Skeletal muscle satellite cell (primary cell): ENCODE measurements at regions not wholly inside any gene's neighbourhood (a gene's known extent, or its start where the extent isn't known, plus 50 kb on each side); places are given as distances from the start of the nearest gene placed in this dataset.
A peak's percentile ranks its signal among the peaks of the same experiment; 100 is the strongest.

Experiments
- H3K27me3 ChIP-seq: 2 replicates; pipeline ENCODE4 v1.7.0; 2013; ENCODE audit warnings: low read length; ENCODE audit not compliant: control insufficient read depth, insufficient read depth
- H3K36me3 ChIP-seq: 2 replicates; pipeline ENCODE4 v1.7.0; 2013; ENCODE audit warnings: mild to moderate bottlenecking, control low read depth, low read length; ENCODE audit not compliant: insufficient read depth
- H3K4me1 ChIP-seq: 2 replicates; pipeline ENCODE4 v1.7.0; 2013; ENCODE audit warnings: low read length; ENCODE audit not compliant: control insufficient read depth, insufficient read depth
- H3K4me2 ChIP-seq: 2 replicates; pipeline ENCODE4 v1.7.0; 2013; ENCODE audit warnings: mild to moderate bottlenecking, low read length
- H3K4me3 ChIP-seq: 2 replicates; pipeline ENCODE4 v1.7.0; 2013; ENCODE audit warnings: low read length
- H3K9ac ChIP-seq: 2 replicates; pipeline ENCODE4 v1.7.0; 2013; ENCODE audit warnings: mild to moderate bottlenecking, low read depth, low read length, moderate library complexity
- H3K9me3 ChIP-seq: replicated peaks from 2 replicates; pipeline ENCODE4 v1.7.0; 2013; ENCODE audit warnings: mild to moderate bottlenecking, control low read depth, low read length

DNA sequence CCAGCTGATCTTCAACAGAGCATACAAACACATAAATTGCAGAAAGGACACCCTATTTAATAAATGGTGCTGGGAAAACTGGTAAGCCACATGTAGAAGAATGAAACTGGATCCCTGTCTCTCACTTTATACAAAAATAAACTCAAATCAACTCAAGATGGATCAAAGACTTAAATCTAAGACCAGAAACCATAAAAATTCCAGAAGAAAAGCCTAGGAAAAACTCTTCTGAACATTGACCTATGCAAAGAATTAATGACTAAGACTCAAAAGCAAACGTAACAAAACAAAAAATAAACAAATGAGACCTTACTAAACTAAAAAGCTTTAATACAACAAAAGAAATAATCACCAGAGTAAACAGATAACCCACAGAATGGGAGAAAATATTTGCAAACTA, 74.5 kb upstream of the ABCC4 start:
- peaks cover 13% of the 10 kb centered on the region for H3K27me3 ChIP-seq
- H3K9me3 ChIP-seq: no peaks in the 10 kb centered on the region
- H3K9ac ChIP-seq: no peak overlapping the region
- peaks cover 3% of the 10 kb centered on the region for H3K4me1 ChIP-seq
- no peaks in the 10 kb centered on the region for H3K36me3 ChIP-seq
- no peak overlapping the region for H3K4me3 ChIP-seq
- no peak overlapping the region for H3K4me2 ChIP-seq

DNA sequence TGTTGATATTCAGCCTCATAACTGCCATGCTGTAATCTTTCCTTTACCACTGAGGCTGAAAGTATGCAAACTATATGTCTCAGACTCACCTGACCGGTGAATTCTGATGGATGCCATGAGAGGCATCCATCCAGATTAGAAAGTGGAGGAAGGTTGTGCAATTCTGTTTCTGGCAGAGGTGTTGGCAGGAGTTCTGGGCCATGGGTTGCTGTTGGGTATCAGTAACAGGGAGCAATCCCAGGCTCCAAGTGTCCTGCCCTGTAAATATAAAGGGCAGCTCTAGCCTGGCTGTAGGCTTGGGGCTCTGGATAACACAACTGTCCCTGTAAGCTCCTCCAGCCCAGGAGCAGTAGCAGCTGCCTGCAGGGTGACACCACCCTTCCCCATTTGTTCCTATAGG, 77.4 kb upstream of the ABCC4 start:
- Histone ChIP-seq H3K9me3 (no peaks in the 10 kb centered on the region), H3K9ac (no peak overlapping the region), H3K36me3 (no peaks in the 10 kb centered on the region), H3K27me3 (peaks cover 13% of the 10 kb centered on the region), H3K4me2 (no peak overlapping the region), H3K4me3 (no peak overlapping the region), H3K4me1 (peaks cover 3% of the 10 kb centered on the region)

DNA sequence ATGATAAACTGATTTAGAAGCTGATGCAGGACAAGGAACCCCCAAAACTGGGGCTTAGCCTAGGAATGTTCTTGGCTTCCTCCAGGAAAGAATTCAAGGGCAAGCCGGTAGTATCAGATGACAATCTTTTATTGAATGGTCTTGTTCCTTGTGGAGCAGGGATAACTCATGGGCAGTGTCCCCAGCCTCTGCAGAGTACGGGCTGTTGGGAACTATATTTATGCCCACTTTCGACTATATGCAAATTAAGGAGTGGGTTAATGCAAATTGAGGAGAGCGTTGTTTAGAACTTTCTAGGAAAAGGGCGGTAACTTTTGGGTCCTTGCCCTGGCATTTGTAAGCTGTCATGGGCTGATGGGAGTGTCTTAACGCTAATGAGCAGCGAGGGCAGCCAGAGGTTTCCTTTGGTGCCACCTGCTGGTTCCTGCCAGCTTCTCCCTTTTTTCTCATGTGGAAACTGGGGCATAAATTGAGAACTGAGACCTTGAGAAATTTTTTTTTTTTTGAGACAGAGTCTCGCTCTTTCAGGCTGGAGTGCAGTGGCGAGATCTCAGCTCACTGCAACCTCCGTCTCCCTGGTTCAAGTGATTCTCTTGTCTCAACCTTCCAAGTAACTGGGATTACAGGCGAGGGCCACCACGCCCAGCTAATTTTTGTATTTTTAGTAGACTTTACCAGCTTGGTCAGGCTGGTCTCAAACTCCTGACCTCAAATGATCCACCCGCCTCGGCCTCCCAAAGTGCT, 79.4 kb upstream of the ABCC4 start:
- H3K9me3 ChIP-seq: no peaks in the 10 kb centered on the region
- peak overlapping the region; percentile 45 for H3K9ac ChIP-seq
- H3K27me3 ChIP-seq: peaks cover 8% of the 10 kb centered on the region
- peak overlapping the region; percentile 69 for H3K4me2 ChIP-seq
- peak overlapping the region; percentile 31 for H3K4me3 ChIP-seq
- H3K4me1 ChIP-seq: peaks cover 3% of the 10 kb centered on the region
- no peaks in the 10 kb centered on the region for H3K36me3 ChIP-seq

DNA sequence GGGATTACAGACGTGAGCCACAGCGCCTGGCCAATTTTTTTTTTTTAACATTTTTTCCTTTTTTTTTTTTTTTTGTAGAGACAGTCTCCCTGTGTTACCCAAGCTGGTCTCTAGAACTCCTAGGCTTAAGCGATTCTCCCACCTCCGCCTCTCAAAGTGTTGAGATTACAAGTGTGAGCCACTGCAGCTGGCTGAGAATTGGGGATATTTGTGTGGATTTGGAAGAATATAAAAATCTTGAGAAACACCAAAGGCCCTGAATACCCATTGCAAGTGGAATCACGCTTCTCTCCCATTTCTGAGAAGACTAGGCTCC, 79.9 kb upstream of the ABCC4 start:
- peaks cover 8% of the 10 kb centered on the region for H3K27me3 ChIP-seq

DNA sequence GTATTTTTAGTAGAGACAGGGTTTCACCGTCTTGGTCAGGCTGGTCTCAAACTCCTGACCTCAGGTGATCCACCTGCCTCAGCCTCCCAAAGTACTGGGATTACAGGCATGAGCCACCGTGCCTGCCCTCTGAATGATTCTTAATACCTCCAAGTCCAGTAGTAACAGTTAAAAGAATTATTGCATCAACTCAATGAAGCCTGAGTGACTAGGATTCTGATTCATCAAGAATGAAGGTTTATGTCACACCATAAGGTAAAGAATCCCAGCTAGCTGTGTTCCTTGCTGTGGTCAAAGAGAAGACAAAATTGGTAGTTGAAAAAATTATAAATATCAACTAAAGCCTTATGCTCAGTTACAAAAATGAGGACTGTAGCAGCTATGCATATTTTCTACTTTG, 81.2 kb upstream of the ABCC4 start:
- Histone ChIP-seq H3K9ac (no peak overlapping the region), H3K27me3 (peaks cover 8% of the 10 kb centered on the region), H3K4me3 (no peak overlapping the region), H3K4me2 (no peak overlapping the region), H3K9me3 (no peaks in the 10 kb centered on the region), H3K4me1 (peaks cover 3% of the 10 kb centered on the region), H3K36me3 (no peaks in the 10 kb centered on the region)

More for the DNA sequence above, 79.9 kb upstream of the ABCC4 start:
- Histone ChIP-seq H3K36me3 (no peaks in the 10 kb centered on the region), H3K4me1 (peaks cover 3% of the 10 kb centered on the region), H3K9me3 (no peaks in the 10 kb centered on the region), H3K9ac (no peak overlapping the region), H3K4me3 (no peak overlapping the region), H3K4me2 (peak overlapping the region; percentile 69)

DNA sequence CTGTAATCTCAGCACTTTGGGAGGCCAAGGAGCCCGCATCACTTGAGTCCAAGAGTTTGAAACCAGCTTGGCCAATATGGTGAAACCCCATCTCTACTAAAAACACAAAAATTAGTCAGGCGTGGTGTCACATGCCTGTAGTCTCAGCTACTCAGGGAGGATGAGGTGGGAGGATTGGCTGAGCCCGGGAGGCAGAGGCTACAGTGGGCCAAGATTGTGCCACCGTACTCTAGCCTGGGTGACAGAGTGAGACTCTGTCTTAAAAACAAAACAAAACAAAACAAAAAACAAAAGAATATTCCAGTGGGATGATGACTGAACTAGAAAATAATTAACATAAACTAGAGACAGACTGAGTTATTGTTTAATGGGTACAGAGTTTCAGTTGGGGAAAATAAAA, 81.7 kb upstream of the ABCC4 start:
- H3K4me2 ChIP-seq: no peak overlapping the region

DNA sequence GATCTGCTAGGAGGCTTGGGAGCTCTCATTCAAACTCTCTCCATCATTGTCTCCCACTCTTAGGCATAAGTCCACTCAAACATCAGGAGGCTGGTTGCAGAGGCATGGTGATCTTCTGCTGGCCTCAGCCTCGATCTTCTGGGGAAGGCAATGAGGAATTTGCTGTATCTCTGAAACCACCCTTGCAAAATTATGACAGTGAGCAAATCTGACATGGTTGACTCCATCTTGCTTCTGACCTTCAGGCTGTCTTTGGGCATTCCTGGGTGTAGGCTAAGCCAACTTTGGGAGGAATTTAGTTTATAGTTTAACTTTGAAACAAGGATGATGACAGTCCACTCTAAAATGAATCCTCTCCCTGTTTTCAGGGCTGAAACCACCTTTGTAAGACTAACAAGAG, 84.1 kb upstream of the ABCC4 start:
- peaks cover 2% of the 10 kb centered on the region for H3K4me1 ChIP-seq
- no peaks in the 10 kb centered on the region for H3K9me3 ChIP-seq
- H3K36me3 ChIP-seq: no peaks in the 10 kb centered on the region
- H3K4me3 ChIP-seq: no peak overlapping the region
- no peak overlapping the region for H3K4me2 ChIP-seq
- H3K9ac ChIP-seq: no peak overlapping the region
- peaks cover 17% of the 10 kb centered on the region for H3K27me3 ChIP-seq

More for the DNA sequence above, 81.7 kb upstream of the ABCC4 start:
- Histone ChIP-seq H3K36me3 (no peaks in the 10 kb centered on the region), H3K9ac (no peak overlapping the region), H3K4me1 (peaks cover 3% of the 10 kb centered on the region), H3K4me3 (no peak overlapping the region), H3K9me3 (no peaks in the 10 kb centered on the region), H3K27me3 (peaks cover 13% of the 10 kb centered on the region)

DNA sequence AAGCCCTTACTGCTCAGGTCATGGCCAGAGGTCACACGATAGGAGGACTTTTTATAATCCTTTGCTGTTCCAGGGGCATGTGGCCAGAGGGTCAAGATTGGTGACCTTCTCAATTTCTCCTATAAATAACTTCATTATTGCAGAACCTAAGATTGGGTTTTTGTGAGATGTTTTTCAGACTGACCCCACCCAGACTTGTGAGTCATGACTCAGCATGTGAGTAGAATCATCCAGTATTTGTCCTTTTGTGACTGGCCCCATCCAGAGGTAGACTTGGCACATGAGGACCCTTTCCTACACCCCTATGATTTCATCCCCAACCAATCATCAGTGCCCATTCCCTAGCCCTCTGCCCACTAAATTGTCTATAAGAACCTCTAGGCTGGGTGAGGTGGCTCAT, 84.5 kb upstream of the ABCC4 start:
- H3K4me2 ChIP-seq: no peak overlapping the region

DNA sequence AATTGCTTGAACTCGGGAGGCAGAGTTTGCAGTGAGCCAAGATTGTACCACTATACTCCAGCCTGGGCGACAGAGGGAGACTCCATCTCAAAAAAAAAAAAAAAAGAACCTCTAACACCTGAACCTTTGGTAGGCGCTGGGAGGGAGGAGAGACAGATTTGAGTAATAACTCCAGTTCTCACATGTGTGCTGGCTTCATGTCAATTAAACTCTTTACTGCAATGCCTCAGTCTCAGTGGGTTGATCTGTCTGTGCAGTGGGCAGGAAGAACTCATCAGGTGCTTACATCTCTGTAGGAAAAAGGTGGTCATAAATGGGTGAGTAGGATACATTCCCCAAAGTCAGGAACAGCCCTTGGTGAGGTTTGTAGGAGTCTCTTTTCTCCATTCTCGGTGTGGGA, 85.1 kb upstream of the ABCC4 start:
- Histone ChIP-seq H3K36me3 (no peaks in the 10 kb centered on the region), H3K4me1 (no peaks in the 10 kb centered on the region), H3K4me3 (no peak overlapping the region), H3K27me3 (peaks cover 19% of the 10 kb centered on the region), H3K4me2 (no peak overlapping the region), H3K9me3 (no peaks in the 10 kb centered on the region), H3K9ac (no peak overlapping the region)

More for the DNA sequence above, 84.5 kb upstream of the ABCC4 start:
- no peaks in the 10 kb centered on the region for H3K36me3 ChIP-seq
- H3K4me3 ChIP-seq: no peak overlapping the region
- H3K9me3 ChIP-seq: no peaks in the 10 kb centered on the region
- peaks cover 17% of the 10 kb centered on the region for H3K27me3 ChIP-seq
- H3K4me1 ChIP-seq: no peaks in the 10 kb centered on the region
- H3K9ac ChIP-seq: no peak overlapping the region

DNA sequence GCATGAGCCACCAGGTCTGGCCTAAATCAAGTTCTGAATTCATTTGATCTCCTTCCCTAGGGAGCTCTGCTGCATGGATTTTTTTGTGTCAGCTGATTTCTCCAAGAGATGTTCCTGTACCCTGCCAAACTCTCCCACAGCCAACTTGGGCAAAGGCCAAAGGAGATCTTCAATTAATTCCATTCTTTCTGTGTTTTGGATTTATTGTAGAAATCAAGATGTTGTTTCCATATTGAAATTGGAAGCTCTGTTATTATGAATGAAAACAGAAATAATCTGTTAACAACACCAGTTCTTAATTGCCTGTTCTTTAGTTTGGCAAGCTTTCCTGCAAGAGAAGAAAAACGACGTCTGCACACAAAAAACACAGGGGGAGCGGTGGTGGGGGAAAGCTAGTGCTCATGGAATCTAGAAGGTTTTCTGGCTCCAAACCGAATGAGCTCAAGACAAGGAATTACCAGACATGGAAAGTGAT, 86.5 kb upstream of the ABCC4 start:
- peaks cover 32% of the 10 kb centered on the region for H3K27me3 ChIP-seq
- H3K9ac ChIP-seq: no peak overlapping the region
- H3K4me2 ChIP-seq: no peak overlapping the region

DNA sequence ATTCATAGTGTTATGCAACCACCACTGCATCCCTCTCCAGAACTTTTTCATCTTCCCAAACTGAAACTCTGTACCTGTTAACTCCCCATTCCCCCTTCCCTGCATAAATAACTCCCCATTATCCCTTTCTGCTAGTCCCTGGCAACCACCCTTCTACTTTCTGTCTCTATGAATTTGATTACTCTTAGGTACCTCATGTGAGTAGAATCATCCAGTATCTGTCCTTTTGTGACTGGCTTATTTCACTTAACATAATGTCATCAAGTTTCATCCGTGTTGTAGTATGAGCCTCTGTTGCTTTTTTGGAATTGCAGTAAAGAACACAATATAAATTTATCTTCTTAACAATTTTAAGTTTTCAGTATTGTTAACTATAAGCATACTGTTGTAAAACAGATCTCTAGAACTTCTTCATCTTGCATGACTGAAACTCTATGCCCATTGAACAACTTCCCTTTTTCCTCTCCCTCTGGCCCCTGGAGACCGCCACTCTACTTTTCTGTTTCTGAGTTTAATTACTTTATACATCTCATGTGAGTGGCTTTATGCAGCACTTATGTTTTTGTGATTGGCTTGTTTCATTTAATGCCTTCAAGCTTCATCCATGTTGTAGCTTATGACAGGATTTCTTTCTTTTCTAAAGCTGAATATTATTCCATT, 87.3 kb upstream of the ABCC4 start:
- Histone ChIP-seq H3K36me3 (no peaks in the 10 kb centered on the region), H3K4me3 (no peak overlapping the region), H3K27me3 (peaks cover 32% of the 10 kb centered on the region), H3K9ac (no peak overlapping the region), H3K4me2 (no peak overlapping the region), H3K4me1 (no peaks in the 10 kb centered on the region), H3K9me3 (no peaks in the 10 kb centered on the region)

More for the DNA sequence above, 86.5 kb upstream of the ABCC4 start:
- Histone ChIP-seq H3K4me3 (no peak overlapping the region), H3K9me3 (no peaks in the 10 kb centered on the region), H3K4me1 (no peaks in the 10 kb centered on the region), H3K36me3 (no peaks in the 10 kb centered on the region)

DNA sequence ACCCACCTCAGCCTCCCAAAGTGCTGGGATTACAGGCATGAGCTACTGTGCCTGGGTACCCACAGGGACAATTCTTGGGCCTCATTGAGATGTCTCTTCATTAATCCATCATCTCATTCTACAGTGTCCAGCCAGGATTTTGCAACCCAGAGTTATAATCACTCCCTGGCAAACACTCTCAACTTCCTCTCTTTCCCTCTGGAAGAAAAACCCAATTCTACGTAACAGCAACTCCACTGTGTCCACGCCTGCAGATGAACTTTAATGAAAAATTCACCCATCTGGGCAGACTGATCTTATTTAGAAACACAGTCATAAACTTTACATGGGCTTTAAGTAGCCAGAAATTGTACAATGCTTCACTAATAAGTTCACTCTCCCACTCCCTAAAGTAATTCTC, 90.1 kb upstream of the ABCC4 start:
- Histone ChIP-seq H3K36me3 (no peaks in the 10 kb centered on the region), H3K27me3 (peaks cover 36% of the 10 kb centered on the region), H3K4me3 (no peak overlapping the region), H3K4me2 (no peak overlapping the region), H3K9ac (no peak overlapping the region), H3K4me1 (no peaks in the 10 kb centered on the region), H3K9me3 (no peaks in the 10 kb centered on the region)
